ENCODE measurements at regions not wholly inside any gene's neighbourhood (a gene's known extent, or its start where the extent isn't known, plus 50 kb on each side); places are given as distances from the start of the nearest gene placed in this dataset.

- TF ChIP-seq, protein P1, sequence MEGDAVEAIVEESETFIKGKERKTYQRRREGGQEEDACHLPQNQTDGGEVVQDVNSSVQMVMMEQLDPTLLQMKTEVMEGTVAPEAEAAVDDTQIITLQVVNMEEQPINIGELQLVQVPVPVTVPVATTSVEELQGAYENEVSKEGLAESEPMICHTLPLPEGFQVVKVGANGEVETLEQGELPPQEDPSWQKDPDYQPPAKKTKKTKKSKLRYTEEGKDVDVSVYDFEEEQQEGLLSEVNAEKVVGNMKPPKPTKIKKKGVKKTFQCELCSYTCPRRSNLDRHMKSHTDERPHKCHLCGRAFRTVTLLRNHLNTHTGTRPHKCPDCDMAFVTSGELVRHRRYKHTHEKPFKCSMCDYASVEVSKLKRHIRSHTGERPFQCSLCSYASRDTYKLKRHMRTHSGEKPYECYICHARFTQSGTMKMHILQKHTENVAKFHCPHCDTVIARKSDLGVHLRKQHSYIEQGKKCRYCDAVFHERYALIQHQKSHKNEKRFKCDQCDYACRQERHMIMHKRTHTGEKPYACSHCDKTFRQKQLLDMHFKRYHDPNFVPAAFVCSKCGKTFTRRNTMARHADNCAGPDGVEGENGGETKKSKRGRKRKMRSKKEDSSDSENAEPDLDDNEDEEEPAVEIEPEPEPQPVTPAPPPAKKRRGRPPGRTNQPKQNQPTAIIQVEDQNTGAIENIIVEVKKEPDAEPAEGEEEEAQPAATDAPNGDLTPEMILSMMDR (IDR thresholded peaks at IDR 0.05), result no peak
- no peak for TF ChIP-seq POLR2A (IDR thresholded peaks at IDR 0.05)
Measured at GRCh38 chr5:54383225-54383901, 72.1 kb upstream of the HSPB3 start.

Data from heart left ventricle (tissue), 13 donors.